RWPE2 (cell line): ENCODE measurements at regions not wholly inside any gene's neighbourhood (a gene's known extent, or its start where the extent isn't known, plus 50 kb on each side); places are given as distances from the start of the nearest gene placed in this dataset.
A peak's percentile ranks its signal among the peaks of the same experiment; 100 is the strongest.

ENCODE experiments used
- ATAC-seq: fragments of 200-7000 bp; cut with Tn5 transposase; 3 replicates; pipeline ENCODE4 v1.9.1; 2021; ENCODE audit warnings: low read depth
- DNase-seq: peaks from one replicate; pipeline ENCODE4 v3.0.0-alpha.2; 2020; ENCODE audit warnings: low spot score
- H3K27ac ChIP-seq: fragments of 450-650 bp; 2 replicates; pipeline ENCODE4 v1.5.1; 2017; ENCODE audit warnings: mild to moderate bottlenecking; ENCODE audit not compliant: poor library complexity, severe bottlenecking
- H3K27me3 ChIP-seq: fragments of 250-450 bp; sonication (Bioruptor Pico); 2 replicates; pipeline ENCODE4 v1.5.1; 2021; ENCODE audit warnings: mild to moderate bottlenecking, moderate library complexity; ENCODE audit not compliant: insufficient read depth, poor library complexity, severe bottlenecking
- H3K36me3 ChIP-seq: fragments of 250-450 bp; sonication (Bioruptor Pico); 2 replicates; pipeline ENCODE4 v1.5.1; 2020; ENCODE audit warnings: low read depth, mild to moderate bottlenecking, moderate library complexity
- H3K4me1 ChIP-seq: fragments of 250-450 bp; sonication (Bioruptor Pico); 2 replicates; pipeline ENCODE4 v1.5.1; 2021; ENCODE audit warnings: mild to moderate bottlenecking, moderate library complexity; ENCODE audit not compliant: insufficient read depth, poor library complexity, severe bottlenecking
- H3K4me3 ChIP-seq: fragments of 250-450 bp; sonication (Bioruptor Pico); 2 replicates; pipeline ENCODE4 v1.5.1; 2021; ENCODE audit warnings: mild to moderate bottlenecking, moderate library complexity; ENCODE audit not compliant: severe bottlenecking
- H3K9me3 ChIP-seq: fragments of 250-450 bp; sonication (Bioruptor Pico); 2 replicates; pipeline ENCODE4 v1.5.1; 2021; ENCODE audit warnings: mild to moderate bottlenecking, moderate library complexity; ENCODE audit not compliant: severe bottlenecking
- CTCF ChIP-seq: fragments of 450-650 bp; IDR thresholded peaks from one replicate; pipeline ENCODE4 v1.5.1; 2017; ENCODE audit warnings: mild to moderate bottlenecking, moderate library complexity; ENCODE audit not compliant: poor library complexity, severe bottlenecking

GRCh38 chr3:79947957-79948356 lies 180.2 kb upstream of the ROBO1 start:
- Histone ChIP-seq H3K27me3 (no peaks in the 10 kb centered on the region), H3K27ac (no peak overlapping the region), H3K36me3 (no peaks in the 10 kb centered on the region), H3K9me3 (no peaks in the 10 kb centered on the region), H3K4me1 (peaks cover 5% of the 10 kb centered on the region), H3K4me3 (no peak overlapping the region)
- no peak for TF ChIP-seq CTCF
- DNase-seq (no peak), ATAC-seq (no peak)

- peak; percentile 51; the same call in 2 of the 3 replicates for ATAC-seq
- H3K9me3 ChIP-seq = no peaks in the 10 kb centered on the region
- peaks cover 5% of the 10 kb centered on the region for H3K4me1 ChIP-seq
- DNase-seq = no peak
- H3K36me3 ChIP-seq = no peaks in the 10 kb centered on the region
- no peak overlapping the region for H3K4me3 ChIP-seq
- H3K27ac ChIP-seq = no peak overlapping the region
- TF ChIP-seq CTCF = no peak
- H3K27me3 ChIP-seq = no peaks in the 10 kb centered on the region
Measured at GRCh38 chr3:79947469-79947868, 179.7 kb upstream of the ROBO1 start.

GRCh38 chr3:79937567-79937966 lies 169.8 kb upstream of the ROBO1 start:
- Histone ChIP-seq H3K9me3 (no peaks in the 10 kb centered on the region), H3K27me3 (no peaks in the 10 kb centered on the region), H3K4me1 (peaks cover 14% of the 10 kb centered on the region), H3K4me3 (no peak overlapping the region), H3K36me3 (peaks cover 3% of the 10 kb centered on the region; the same call in 1 of the 2 replicates), H3K27ac (peak overlapping the region; percentile 38)
- DNase-seq = no peak
- no peak for TF ChIP-seq CTCF
- ATAC-seq = peak; percentile 99

GRCh38 chr3:79930196-79930595 lies 162.4 kb upstream of the ROBO1 start:
- no peaks in the 10 kb centered on the region for H3K4me1 ChIP-seq
- no peaks in the 10 kb centered on the region for H3K36me3 ChIP-seq
- no peak for TF ChIP-seq CTCF
- no peaks in the 10 kb centered on the region for H3K9me3 ChIP-seq
- H3K4me3 ChIP-seq = no peak overlapping the region
- H3K27ac ChIP-seq = no peak overlapping the region
- H3K27me3 ChIP-seq = no peaks in the 10 kb centered on the region
- ATAC-seq (no peak), DNase-seq (no peak)

GRCh38 chr3:79928687-79929408 lies 161.1 kb upstream of the ROBO1 start:
- no peak for ATAC-seq
- no peak for TF ChIP-seq CTCF

More at GRCh38 chr3:79928687-79929408, 161.1 kb upstream of the ROBO1 start:
- H3K9me3 ChIP-seq = no peaks in the 10 kb centered on the region
- no peaks in the 10 kb centered on the region for H3K36me3 ChIP-seq
- H3K27me3 ChIP-seq = no peaks in the 10 kb centered on the region
- no peak for DNase-seq
- no peak overlapping the region for H3K4me3 ChIP-seq
- no peak overlapping the region for H3K27ac ChIP-seq
- H3K4me1 ChIP-seq = no peaks in the 10 kb centered on the region
